GOT3 (cell line): ENCODE measurements at regions not wholly inside any gene's neighbourhood (a gene's known extent, or its start where the extent isn't known, plus 50 kb on each side); places are given as distances from the start of the nearest gene placed in this dataset.
"Not testable (repeated sequence)": the region's sequence is repeated elsewhere in the genome, so short reads cannot be mapped to it uniquely, and the experiment has no call there.

ENCODE experiments used
- DNase-seq: peaks from one replicate; lab custom pipeline; 2025; ENCODE audit warnings: mixed read lengths; lab: John Stamatoyannopoulos, UW

DNA sequence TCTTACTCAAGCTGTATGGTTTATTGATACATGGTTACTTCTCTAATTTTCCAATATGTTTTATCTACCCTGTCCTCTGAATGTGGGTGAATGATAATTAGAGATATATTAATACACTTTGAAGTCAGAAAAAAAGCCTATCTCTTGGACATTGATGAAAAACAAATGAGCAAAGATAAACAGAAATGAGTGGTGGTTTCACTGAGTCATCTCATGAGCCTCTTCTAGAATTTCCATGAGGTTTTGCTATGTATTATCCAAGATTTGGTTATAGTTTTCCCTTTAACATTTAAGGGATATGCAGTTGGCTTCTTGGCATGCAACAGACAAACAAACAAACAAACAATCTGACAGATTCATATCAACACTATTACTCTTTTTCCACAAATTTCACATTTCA is 586.8 kb downstream of the RFPL4B start:
- DNase-seq = no peak

DNA sequence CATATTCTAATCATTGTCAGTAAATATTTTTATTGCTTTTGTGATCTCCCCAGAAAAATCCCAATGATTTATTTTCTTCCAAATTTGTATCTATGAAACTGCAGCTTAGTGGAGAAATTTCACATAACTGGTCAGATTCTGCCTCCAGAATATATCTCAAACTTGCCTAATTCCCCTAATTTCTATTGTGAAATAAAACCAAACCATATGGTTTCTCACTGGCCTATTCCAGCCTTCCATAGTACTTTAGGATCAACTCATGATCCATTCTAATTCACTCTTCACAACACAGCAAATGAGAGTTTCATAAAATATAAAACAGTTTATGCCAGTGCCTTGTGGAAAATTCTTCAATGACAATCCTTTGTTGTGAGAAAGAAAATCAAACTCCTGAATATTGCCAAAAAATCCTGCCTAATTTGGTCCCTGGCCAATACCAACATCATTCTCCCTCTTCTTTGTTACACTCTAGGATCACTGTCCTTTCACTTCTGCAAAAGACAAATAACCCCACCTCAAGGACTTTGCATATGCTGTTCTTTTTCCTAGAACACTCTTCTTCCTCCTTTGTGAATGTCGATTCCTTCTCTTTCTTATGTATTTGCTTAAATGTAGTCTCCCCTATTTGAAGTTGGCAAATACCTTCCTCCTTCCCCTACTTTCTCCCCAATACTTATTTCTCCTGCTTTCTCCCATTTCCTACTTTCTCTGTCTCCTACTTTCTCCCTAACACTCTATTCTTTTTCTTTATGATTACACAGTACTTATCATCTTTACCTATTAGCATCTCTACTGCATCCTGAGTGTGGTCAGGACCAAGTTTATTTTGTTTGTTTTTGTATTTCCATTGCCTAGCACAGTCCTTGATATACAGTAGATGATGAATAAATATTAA is 587.5 kb downstream of the RFPL4B start:
- DNase-seq = no peak

DNA sequence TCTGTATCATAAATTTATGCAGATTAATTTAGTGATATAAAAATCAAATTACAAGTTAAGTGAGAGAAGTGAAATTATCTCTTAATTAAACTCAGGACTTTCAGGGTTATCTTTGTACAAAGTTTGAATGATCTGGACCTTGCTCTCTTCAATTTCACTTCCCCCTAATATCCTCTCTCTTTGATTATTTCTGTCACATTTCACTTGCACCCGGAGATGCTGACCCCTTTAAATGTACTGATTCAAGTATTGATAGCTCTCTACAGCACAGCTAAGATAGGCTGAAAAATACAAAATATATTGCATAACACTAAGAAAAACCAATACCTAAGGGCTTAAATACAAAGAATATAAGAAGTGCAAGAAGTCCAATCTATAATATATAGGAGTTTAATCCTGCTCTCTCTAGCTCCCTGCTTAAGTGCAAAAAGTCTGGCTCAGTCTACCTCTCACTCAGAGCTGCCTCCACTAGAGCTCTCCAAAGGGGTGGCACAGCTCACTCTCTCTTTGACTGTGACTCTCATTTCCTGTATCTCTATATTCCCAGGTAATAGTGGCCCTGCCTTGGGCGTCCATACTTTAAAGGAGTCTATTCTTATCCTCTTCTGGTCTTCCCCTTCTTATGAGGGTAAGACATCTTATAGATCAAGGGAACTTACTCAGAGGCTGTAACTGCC is 588.4 kb downstream of the RFPL4B start:
- DNase-seq = no peak

DNA sequence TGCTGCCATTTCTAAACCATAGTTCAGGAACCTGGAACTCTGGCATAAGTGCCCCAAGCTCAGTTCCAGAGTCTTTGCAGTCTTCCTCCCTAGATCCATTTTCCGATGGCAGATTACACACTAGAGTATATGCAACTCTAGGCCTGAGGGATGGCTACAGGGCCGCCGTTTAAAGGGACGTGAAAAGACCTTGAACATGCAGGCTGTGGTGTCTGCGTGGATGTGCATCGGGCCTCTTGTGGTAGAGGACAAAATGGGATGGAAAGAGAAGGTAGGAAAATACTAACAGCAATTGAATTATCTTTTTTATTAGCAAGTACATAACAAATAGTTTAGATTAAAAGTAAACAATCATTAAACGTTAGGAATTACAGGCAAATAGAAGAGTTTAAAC is 588.9 kb downstream of the RFPL4B start:
- no peak for DNase-seq

DNA sequence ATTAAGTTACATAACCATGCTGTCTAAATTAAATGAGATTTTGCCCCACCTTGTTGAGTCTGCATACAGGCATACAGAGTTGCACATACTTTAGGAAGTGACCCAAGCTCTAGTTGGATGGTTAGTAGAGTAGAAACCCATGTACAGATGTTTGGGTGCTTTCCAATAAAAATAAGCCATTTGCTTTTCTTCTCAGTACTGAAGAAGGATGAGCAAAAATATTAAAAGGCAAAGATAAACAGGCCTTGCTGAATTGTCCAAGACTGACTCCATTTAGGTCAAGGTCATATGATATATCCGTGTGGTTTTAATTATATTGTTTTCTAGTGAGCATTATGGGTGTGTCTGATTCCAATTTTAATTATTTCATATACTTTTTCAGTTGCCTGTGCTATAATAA is 589.4 kb downstream of the RFPL4B start:
- DNase-seq = no peak

DNA sequence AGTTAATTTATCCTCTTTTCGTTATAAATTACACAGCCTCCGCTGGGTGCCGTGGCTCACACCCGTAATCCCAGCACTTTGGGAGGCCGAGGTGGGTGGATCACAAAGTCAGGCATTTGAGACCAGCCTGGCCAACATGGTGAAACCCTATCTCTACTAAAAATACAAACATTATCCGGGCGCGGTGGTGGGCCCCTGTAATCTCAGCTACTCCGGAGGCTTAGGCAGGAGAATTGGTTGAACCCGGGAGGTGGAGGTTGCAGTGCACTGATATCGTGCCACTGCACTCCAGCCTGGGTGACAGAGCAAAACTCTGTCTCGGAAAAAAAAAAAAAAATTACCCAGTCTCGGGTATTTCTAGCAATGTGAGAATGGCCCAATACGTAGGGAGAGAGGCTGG is 590.6 kb downstream of the RFPL4B start:
- not testable (repeated sequence) for DNase-seq

DNA sequence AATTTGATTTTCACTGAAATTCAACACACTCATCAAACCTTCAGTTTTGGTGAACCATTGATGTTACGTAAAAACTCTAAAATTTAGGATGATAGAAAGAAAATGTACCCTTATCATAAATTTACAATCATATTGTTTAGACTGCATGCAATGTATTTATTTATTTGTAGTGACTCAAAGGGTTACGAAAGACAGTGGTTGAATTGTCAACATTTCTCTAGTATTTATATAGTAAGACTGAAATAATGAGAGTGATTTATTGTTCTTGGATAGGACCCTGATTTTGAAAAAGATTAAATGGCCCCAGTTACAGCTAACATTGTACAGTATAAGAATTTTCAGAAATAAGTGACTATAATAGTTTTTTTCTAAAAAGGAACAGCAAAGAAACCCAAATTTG is 591.5 kb downstream of the RFPL4B start:
- no peak for DNase-seq

DNA sequence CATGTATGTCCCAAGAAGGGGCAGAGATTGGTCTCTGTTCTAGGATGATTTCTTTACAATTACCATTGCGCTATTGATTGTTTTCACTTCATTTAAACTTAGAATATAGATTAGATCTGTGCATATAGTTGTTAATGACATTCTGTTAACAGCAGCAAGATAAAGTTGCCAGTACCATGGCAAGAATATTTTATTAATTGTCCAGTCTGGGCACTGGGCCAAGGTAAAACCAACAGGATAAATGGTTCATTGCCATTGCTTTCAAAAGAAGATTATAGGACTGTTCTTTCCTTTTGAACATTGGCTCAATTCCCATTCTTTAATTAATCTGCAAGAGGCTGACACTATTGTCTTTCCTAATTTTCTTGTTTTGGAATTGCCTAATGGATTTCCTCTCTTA is 592.4 kb downstream of the RFPL4B start:
- DNase-seq = no peak

DNA sequence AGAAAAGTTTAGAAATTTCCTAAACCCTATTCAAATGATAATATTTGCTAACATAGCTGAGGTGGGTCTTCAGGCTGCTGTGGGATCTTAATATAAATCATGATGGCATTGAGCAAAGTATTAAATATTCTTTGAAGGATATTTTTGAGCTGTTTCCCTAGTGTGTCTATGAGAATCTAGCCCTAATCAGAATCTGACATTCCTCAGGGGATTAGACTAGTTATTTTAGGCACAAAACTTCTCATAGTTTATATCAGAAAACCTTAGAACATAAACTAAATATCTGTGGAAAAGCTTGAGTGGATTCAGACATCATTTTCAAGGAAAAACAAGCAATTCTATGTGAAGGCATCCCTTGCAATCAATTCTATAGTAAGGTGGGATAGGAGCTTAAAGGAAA is 594.5 kb downstream of the RFPL4B start:
- no peak for DNase-seq

DNA sequence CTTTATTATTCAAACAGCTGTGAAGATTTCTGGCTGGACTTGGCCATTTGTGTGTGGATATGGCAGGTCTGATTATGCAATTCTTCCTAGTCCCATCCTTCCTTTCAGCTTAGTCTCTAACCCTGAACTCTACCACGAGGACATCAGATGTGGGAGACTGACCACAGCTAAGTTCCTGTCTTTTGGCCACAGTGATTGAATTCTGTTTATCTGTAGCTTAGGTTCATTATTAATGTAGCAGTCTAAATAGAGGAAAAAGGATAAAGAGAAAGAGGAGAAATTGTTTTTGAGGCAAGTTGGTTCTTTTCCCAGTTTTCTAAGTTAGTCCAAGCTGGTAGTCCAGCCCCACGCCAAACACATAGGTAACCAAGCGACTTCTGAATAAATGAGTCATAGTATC is 598.9 kb downstream of the RFPL4B start:
- DNase-seq = no peak

DNA sequence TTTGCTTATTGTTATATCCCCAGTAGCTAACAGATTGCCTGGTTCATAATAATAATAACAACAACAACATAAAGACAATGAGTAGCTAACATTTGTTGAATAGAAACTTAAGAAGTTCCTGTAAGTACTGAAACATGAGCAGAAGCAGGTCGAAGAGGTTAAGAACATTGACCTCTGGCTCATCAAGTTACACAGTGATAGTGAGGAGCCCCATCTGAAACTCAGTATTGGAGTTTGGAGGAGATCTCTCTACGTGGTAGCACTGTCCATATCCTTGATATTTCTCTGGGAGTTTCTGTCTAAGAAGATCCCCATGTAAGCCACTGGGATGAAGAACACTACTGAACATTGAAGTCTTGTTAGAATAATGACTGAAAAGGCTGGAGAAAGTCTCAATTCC is 600.4 kb downstream of the RFPL4B start:
- no peak for DNase-seq

DNA sequence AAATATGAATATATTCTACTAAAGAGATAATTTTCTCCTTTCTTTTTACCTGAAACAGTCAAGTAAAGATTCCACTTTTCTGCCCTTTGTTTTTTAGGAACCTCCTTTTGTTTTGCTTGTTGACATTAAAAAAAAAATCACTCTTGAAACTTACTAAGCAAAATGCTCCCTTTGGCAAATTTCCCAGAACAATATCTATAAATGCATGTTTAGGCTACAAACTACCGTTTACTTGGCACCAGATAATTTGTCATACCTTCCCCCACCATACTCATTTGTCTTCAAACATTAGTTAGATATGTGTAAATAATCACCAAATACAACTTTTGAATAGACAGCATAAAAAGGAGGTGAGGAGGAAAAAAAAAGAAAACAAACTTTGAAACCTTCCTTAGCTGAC is 604.7 kb downstream of the RFPL4B start:
- no peak for DNase-seq

DNA sequence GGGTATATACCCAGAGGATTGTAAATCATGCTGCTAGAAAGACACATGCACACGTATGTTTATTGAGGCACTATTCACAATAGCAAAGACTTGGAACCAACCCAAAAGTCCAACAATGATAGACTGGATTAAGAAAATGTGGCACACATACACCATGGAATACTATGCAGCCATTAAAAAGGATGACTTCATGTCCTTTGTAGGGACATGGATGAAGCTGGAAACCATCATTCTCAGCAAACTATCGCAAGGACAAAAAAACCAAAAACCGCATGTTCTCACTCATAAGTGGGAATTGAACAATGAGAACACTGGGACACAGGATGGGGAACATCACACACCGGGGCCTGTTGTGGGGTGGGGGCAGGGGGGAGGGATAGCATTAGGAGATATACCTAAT is 608.6 kb downstream of the RFPL4B start:
- not testable (repeated sequence) for DNase-seq

DNA sequence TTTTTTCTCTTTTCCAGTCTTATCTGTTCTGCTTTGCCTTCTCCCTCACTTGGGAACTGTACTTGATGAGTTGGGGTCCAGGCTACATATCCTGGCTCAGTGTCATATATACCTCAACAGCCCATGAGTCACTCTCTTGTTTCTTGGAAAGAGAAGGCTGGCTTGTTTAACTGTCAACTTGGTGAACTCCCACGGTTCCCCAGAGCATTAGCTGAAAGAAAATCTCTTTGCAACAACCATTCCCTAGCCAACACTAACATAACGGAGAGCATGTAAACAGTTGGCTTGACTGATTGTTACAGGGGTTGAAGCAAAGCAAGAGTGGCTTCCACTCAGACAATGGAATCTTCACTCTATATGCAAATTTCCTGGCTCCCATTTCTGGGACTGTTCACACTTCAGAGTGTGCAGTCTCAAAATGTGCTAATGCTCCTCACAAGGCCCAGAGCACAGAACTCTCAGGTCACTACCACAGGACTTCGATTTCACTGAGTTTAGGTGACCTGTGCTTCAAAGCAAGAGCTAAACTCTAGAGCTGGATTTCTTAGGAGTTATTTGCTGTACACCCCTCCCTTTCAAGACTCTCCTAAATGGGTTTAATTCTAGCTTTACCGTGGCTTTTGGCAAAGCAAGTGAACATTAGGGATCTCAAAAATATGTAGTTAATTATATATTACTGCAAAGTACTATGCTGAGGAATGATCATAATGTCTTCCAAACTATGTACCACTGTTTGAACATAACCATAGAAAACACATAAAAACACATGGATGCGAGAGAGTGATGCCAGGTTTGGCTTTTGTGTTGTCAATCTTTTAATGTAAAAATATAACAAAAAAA is 609.8 kb downstream of the RFPL4B start:
- DNase-seq = no peak

DNA sequence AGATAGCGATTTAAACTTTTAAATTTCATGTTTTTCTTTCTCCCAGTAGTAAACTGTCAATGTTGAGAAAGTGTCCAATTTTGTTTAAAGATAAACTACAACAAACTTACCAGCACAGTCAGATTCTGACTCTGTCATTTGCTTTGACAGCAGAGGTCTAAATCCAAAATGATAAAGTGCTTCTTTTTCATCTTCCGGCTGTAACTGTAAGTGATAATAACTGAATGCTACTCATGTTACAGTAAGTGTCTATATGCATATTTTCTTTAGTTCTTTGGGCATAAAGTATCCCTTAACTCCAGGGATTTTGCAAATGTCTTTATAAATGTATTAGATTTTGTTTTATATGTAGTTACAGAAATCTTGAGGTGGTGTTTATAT is 610.4 kb downstream of the RFPL4B start:
- DNase-seq = no peak

DNA sequence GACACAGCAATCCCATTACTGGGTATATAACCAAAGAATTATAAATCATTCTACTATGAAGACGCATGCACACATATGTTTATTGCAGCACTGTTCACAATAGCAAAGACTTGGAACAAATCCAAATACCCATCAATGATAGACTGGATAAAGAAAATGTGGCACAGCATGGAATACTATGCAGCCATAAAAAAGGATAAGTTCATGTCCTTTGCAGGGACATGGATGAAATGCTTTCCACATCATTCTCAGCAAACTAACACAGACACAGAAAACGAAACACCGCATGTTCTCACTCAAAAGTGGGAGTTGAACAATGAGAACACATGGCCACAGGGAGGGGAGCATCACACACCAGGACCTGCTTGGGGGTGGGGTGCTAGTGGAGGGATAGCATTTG is 613.0 kb downstream of the RFPL4B start:
- not testable (repeated sequence) for DNase-seq

DNA sequence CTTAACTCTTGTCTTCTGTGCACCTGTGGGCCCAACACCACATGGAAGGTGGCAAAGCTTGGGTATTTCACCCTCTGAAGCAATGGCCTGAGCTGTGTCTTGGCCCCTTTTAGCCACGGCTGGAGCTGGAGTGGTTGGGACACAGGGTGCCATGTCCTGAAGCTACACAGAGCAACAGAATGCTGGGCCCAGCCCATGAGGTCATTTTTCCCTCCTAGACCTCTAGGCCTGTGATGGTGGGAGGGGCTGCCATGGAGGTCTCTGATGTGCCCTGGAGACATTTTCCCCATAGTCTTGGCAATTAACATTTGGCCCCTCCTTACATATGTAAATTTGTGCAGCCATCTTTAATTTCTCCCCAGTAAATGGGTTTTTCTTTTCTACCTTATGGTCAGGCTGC is 620.8 kb downstream of the RFPL4B start:
- no peak for DNase-seq

DNA sequence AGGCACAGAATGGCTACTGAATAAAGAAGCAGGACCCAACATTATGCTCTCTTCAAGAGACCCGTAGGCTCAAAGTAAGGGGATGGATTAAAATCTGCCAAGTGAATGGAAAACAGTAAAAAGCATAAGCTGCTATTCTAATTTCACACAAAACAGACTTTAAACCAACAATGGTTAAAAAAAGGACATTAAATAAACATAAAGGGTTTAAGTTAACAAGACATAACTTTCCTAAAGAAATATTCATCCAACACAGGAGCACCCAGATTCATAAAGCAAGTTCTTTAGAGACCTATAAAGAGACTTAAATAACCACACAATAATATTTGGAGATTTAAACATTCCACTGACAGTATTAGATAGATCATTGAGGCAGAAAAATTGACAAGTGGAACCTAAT is 624.5 kb downstream of the RFPL4B start:
- no peak for DNase-seq

DNA sequence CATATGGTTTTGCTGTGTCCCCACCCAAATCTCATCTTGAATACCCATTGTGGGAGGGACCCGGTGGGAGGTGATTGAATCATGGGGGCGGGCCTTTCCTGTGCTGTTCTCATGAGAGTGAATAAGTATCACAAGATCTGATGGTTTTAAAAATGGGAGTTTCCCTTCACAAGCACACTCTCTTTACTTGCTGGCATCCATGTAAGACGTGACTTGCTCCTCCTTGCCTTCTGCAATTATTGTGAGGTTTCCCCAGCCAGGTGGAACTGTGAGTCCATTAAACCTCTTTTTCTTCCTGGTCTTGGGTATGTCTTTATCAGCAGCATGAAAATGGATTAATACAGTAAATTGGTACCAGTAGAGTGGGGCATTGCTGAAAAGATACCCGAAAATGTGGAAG is 627.8 kb downstream of the RFPL4B start:
- DNase-seq = not testable (repeated sequence)

DNA sequence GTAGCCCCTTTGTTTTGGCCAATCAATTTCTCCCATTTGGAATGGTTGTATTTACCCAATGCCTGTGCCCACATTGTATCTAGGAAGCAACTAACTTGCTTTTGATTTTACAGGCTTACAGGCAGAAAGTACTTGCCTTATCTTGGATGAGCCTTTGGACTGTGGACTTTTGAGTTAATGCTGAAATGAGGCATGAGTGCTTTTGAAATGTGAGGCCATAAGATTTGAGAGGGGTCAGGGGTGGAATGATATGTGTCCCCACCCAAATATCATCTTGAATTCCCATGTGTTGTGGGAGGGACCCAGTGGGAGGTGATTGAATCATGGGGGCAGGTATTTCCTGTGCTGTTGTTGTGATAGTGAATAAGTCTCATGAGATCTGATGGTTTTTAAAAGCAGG is 629.4 kb downstream of the RFPL4B start:
- not testable (repeated sequence) for DNase-seq

DNA sequence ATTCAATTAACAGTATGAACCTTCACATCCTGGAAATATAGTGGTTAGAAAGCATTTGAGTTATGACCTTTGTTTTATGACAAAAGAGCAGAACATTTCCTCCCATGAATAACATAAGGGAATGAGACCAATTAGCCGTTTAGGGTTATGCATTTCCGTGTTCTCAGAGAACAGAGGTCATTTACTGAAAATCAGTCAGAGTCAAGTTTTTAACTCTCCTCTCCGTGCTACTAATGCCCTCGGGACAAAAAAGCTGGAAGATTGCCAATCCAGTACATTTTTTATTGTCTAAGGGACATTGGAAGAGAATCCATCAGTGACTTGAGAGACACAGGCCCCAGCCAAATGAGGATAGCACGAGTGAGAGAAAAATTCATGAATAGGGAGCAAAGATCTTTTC is 632.7 kb downstream of the RFPL4B start:
- DNase-seq = no peak

DNA sequence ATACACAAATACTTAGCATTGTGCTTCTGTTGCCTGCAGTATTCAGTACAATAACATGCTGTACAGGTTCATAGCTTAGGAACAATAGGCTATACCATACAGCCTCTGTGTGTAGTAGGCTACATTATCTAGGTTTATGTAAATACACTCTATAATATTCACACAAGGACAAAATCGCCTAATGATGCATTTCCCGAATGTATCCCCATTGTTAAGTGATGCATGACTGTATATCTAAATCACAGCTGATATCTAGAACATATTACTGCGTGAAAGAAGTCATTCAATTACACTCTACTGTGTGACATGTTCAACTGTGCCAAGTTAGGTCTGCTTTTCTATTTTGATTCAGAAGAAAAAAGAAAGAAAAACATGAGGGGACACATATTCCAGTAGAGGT is 633.5 kb downstream of the RFPL4B start:
- no peak for DNase-seq
